LHCN-M2 (cell line): ENCODE measurements at regions not wholly inside any gene's neighbourhood (a gene's known extent, or its start where the extent isn't known, plus 50 kb on each side); places are given as distances from the start of the nearest gene placed in this dataset.
A peak's percentile ranks its signal among the peaks of the same experiment; 100 is the strongest.

Source experiments
- DNase-seq: peaks from one replicate; pipeline ENCODE4 v3.0.0-alpha.2; 2012; ENCODE audit warnings: low read depth

DNA sequence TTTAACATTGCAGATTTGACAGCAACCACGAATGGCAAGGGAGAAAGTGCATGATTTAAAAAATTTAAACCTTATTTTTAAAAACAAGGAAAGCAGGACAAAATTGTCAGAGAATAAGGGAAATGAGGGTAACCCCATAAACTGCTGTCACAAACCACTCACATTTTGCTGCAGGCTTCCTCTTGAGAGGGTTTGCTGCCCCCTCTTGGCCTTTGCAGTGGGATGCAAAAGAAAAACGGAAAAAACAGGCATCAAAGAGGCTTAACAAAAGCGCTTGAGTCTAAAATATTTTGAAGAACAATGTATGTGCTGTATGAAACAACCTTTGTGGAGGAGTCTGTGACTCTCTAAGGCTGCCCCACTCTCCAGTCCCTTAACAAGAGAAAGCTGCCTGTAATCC is 91.6 kb downstream of the TMX3 start:
- DNase-seq, result peak; percentile 89

DNA sequence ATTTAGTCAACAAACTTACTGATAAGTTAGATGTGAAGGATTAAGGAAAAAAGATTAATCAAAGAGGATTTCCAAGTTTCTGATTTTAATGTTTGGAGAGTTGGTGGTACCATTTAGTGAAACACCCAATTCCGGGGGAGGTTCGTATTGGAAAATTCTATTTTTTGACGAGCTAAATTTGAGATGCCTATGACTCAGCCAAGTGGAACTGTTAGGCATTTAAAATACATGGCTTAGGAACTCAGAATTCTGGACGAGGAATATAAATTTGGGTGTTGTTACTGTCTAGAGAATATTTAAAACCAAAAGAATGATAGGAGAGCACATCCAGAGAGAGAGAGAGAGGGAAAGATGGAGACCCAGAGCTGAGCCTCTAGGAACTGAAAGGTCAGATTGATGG is 103.6 kb downstream of the TMX3 start:
- peak; percentile 44 for DNase-seq

DNA sequence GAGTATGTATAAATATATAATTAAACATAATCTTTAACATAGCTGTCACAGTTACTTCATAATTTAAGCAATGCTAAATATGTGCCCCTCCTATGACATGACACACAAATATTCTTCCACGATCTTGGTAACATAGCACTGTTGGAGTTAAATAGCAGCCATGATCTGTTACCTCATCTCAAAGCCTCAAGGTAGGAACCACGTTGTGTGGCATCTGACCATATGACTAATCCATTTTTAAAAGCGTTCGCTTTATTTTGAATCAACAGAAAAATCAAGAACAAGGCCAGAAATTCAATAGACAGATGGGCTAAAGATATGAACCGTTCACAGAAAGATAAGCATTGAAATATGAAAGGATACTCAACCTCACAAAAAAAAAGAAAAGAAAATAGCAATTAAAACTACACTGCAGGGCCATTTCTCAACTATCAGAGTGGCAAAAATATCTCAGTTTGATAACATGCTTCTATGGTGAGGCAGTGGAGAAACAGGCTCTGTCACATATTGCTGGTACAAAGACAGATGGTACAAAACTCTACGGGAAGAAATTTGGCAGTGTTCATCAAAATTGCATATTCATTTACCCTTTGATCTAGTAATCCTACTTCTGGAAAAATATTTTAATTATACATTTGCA is 105.9 kb downstream of the TMX3 start:
- no peak for DNase-seq

DNA sequence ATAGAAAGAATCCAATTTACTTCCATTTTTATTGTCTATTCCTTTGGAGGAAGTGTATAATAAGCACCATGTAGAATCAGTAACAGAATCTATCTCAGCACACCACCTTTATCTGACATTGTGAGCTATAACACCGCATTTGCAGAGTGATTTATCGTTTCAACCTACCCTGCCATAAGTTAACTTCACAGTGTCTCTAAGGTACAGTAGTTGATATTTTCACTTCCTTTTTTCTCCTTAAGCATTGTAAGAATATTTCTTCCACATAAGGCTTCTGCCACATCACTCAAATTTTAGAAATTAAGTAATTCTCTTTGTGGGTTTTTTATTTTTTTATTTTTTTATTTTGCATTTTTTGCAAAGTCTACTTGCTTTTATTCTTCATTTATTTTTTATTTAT is 107.1 kb downstream of the TMX3 start:
- DNase-seq, result no peak

DNA sequence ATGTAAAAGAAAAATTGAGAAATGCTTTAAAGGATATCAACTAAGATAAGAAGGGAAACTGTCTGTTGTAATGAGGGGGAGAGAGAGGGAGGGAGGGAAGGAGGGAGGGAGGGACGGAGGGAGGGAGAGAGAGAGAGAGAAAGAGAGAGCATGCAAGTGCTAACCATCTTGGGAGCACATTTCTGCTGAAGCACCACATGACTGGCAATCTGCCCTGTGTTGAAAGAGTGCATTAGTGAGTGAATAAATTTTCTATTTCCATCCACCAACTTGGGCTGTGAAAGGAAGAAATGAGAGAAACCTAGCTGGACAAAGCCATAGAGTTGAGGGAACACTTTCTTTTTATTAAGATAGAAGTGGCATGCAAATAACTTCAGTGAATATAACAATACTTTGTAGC is 110.7 kb downstream of the TMX3 start:
- DNase-seq, result peak; percentile 9

DNA sequence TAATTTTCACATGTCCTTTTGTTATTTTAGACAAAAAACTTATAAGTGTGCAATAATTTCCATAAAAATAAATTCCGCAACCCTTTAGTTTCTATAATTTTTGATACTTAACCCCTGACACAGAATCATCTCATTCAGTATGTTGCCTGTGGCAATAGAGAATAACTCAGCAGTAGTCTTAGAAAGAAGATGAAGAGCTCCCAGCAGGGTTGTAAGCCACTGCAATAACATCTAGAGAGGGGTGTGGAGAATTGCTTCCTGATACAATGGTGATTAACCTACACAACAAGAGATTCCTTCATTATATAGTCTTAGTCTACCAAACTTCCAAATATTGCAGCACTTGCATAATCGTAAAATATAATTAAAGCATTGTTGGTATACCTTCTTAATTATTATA is 118.9 kb downstream of the TMX3 start:
- no peak for DNase-seq

DNA sequence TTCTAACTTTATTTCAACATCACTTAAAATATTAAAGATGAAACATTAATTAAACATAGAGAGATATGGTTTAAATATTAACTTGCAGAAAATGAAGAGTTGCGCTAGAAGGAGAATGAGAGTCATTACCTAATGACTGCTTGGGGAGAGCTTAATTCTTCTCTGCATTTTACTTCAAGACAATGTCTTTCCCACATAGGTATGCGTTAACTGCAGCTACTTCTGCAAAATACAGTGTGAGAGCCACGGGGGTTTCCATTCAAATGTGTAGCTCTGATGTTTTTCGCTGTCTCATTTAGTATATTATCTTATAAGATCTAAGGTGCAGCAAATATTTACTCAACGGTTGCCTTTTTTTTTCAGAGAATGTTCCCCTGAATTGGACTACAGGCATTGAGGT is 126.7 kb downstream of the TMX3 start:
- no peak for DNase-seq

DNA sequence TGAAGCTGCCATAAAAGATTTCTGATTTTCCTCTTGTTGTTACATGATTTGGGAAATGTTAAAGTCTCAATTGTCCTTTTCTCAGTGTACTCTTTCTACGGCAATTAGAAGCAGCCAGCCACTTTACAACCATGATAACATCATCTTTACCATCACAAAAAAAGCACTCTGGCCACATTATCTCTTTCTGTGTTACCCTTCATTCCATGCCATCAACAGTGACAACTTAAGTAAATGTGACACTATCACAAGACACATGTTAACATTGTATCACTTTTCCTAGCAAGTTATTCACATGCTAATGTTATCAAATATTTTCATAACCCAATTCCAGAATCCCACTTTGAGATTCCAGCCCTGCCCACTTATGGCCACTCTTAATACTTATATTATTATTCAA is 131.2 kb downstream of the TMX3 start:
- no peak for DNase-seq

DNA sequence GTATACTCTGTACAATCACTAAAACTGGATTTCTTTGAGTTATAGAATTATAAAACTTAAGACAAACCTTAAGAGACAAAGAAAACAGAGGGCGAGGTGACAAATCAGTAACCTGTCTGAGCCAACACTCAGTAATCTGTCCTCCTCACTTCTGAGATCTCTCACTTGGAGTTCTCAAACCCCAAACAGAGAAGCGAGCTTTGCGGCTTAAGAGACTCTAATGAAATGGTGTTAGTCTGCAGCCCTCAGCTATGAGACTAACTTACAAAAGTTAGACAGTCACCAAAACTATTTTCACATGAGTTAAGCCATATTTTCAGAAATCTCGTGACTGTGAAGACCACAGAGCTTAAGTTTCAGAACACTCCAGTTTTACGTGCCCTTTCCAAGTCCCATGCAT is 140.6 kb downstream of the TMX3 start:
- no peak for DNase-seq

DNA sequence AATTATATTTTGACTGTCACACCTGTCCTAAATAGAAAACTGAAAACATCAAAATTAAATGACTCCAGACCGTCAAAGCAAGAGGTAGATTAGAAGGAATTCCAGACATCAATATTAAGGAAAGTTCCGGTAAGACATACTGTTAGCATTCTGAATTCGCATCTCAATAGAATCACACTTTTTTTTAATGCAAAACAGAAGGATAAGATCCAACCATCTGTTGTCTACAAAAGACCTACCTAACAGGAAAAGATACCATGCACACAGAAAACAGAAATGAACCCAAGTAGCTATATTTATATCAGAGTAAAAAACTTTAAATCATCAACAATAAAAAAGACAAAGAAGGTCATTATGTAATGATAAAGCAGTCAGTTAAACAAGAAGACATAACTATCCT is 145.0 kb downstream of the TMX3 start:
- DNase-seq, result no peak

DNA sequence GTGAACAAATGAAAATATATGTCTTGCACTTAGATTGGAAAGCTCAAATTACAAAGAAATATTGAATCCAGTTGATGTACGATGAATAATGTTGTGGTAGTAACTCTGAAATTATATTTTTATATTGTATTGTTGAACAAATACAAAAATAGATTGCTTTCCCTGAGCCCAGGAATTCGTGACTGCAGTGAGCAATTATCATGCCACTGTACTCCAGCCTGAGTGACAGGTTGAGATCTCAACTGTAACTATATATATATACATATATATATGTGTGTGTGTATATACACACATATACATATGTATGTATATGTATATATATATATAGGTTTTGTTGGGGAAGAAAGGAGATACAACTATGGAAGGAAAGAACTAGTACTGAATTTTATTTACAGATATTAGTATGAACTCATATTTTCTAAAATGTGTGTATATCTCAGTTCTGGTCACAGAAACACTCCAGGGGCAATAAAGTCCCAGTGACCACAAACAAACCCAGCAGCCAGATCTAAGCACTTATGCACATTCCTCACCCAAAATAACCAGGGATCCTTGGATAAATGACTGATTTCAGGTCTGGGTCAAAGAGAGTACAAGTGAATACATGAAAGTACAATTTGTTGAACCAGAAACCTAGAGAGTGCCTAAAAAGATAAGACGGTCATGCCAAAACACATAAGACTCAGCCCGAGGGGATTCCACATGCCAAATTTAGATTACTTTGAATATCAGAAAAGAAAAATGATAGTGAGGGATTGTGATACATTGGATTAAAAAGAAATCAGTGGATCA is 146.3 kb downstream of the TMX3 start:
- peak; percentile 26 for DNase-seq

DNA sequence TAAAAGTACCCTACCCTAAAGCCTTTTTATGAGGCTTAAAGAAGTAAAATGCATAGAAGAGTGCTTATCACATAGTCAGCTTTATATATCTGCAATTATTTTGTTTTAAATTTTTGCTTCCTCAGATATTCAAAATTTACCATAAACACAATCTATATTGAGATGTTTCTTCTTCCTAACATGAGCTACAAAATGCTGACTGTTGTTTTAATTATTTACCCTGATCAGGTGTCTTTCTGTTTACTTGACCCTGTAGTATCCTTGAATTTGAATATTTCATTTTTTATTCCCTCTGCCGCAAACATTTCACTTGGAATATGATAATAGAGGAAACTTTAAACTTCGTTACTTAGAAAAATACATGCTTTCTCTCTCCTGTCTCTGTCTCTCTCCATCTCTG is 147.9 kb downstream of the TMX3 start:
- DNase-seq, result no peak

DNA sequence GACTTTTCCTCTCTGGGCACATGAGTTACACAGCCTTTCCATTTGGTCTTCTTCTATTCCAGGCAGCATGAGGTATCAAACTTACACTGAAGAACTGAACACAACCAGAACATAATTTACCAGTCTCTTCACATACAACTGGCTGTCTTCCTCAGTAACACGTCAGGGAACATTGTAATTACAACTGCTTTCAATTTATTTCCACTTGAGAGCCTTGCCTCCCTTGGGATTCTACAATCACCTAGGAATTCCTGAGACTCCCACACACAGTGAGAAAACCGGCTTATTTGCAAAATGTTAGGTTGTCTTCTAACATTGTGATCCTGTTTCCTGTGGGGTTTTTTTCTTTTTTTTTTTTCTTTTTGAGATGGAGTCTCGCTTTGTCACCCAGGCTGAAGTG is 149.9 kb downstream of the TMX3 start:
- DNase-seq, result no peak

DNA sequence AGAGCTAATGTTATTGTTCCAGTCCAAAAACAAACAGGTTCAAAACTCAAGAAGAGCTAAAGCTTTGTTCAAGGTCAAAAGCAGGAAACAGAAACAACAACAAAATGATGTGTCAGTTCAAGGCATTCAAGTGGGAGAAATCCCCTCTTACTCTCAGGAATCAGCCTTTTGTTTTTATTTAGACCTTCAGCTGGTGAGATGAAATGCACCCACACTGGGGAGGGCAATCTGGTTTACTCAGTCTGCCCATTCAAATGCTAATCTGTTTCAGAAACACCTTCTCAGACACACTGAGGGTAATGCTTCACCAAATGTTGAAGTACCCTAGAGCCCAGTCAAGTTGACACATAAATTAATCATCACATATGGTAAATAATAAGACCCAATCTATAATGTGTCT is 150.6 kb downstream of the TMX3 start:
- no peak for DNase-seq

DNA sequence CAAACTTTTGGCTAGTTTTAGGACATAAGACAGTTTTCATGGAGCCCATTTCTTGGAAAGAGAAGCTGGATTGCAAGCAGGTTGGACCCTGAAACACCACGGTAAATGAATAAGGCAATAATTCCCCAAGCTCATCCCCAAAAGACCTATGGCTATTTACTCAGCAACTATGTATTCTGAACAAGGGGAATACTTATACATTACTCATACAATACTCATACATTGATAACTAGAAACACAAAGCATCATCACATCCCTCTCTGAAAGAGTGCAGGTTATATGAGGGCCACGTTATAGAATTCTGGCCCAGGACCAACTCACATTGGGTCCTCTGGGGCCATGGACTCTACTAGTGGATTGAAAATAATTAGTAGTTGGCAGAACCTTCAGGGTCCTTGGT is 154.8 kb downstream of the TMX3 start:
- no peak for DNase-seq

DNA sequence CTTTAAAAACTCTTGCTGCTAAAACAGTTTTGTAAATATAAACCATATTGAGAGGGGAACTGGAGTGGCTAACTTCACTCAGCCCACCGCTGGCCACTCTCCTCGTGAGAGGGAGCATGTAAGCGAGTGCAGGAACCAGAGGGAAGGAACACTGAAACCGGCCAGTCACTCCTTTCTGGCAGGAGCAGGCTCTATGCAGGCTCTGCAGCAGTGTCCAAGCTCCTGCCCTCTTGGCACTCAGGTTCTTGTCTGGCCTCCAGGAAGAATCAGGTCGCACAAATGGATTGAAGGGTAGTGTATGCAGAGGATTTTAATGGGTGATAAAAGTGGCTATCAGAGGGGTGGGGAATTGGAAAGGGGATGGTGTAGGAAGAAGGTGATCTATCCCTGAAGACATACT is 157.7 kb downstream of the TMX3 start:
- no peak for DNase-seq

DNA sequence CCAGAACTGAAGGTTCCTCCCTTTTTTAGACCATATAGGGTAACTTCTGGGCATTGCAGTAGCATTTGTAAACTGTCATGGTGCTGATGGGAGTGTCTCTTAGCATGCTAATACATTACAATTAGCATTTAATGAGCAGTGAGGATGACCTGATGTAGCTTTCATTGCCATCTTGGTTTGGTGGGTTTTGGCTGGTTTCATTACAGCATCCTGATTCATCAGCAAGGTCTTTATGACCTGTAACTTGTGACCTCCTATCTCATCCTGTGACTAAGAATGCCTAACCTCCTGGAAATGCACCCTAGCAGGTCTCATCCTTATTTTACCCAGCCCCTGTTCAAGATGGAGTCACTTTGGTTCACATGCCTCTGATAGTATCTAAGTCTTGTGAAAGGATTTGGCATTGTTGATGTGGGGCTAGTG is 159.0 kb downstream of the TMX3 start:
- DNase-seq, result peak; percentile 34

DNA sequence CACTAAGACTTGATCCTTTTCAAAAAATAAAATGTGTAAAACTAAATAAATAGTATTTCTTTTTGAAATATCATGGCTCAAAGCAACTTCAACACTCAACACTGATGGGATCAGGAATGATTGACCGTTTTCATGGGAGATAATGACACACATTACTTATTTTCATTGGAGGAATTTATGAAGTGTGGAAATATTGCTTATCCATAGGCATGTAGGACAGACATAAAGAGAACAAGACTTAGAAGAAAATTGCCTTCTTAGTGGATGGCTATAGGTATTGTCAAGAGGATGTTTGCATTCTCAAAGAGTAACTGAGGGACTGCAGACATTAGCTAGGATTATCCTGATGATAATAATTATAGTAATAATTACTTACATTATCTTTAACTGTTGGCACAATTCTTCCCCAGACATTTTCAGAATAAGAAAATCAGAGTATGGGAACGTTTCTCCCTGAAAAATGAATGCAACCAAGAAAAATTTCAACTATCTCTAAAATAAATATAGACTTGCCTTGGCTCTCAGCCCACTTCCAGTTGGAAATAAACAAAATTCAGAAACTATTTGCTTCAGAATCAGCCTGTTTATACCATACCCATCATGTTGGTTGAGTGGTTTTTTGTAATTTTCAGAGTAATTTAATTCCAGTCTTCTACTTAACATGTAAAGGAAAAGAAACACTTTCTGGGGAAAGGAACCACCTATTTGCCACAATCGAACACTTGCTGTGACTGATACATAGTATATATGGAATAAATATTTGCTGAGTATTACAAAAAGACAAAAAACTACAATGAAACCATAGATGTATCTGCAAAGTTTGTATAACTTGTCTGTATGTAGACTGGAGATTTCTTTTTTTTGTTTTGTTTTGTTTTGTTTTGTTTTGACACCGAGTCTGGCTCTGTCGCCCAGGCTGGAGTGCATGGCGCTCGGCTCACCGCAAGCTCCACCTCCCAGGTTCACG is 165.7 kb downstream of the TMX3 start:
- peak; percentile 35 for DNase-seq

DNA sequence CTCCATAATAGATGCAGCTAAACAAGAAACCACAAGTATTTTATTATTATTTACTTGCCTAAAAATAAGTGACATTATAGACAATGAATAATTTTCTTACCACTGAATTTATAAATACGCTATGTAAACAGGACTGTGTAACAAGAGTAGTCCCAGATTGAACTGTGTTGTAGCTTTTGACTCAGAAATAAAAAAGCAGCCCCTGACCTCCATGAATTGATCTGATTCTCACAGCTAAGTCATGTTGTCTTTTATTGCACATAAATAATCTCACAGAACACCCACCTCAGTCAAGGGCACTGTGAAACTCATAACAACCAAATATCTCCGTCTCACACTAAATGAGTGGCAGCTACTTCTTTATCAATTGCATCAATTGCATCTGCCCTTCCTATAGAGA is 171.6 kb downstream of the TMX3 start:
- no peak for DNase-seq

DNA sequence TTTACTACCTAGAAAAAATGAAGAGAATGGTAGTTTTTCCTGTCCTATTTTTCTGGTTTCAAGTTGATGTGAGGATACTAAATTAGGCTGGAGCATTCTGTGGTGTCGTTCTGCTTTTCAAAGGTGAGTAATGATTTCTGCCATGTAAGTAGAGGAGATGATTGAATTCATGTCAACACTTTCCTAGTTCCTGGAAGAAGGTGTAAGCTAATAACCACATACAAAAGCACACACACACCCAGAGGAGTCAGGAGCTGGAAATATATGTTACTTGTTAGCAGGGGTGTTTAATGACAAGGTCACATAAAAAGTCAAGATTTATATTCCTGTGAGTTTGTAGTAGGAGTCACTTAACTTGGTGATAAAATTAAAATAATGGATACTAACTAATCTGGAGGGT is 172.1 kb downstream of the TMX3 start:
- no peak for DNase-seq

DNA sequence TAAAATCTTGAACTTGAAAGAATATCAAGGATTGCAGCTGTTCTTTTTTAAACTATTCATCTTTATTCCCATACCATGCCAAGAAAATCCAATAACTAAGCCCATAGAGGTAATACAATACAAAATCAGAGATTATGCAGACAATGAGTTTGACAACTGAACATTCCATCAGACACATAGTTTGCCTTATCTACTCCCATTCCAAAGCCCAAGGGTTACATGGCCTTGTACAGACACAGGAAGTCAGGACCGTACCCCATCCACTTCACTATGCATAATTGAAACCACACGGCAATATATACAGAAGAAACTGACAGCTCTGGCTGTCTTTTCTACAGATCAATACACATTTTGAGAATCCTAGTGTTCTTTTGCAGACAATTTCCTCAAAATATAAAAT is 181.3 kb downstream of the TMX3 start:
- no peak for DNase-seq

DNA sequence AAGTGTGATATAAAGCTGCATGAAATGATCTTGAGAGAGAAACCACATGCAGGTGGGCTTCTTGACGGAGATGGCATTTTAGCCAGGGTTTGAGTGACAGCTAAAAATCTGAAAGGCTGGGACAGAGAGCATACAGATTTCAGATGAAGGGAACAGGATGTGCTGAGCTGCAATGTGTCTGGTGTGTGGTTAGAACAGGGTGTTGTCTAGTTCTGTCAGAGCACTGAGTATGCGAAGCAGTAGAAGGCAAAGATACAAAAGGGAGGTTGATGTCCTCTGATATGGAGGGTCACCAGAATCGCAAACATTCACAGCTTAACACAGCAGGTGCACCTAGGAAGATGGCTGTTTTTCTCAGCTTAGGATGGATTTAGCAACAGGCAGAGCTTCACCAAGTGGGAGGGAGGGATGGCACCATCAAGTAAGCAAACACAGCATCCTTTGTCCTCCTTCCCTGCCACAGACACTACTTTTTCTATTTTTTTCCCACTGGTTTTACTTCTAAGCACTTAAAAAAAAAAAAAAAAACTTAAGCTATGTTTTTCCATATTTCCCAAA is 182.5 kb downstream of the TMX3 start:
- DNase-seq, result peak; percentile 56
